SH-SY5Y (cell line): ENCODE measurements at regions not wholly inside any gene's neighbourhood (a gene's known extent, or its start where the extent isn't known, plus 50 kb on each side); places are given as distances from the start of the nearest gene placed in this dataset.

ENCODE experiments used
- GATA2 ChIP-seq: IDR thresholded peaks from 2 replicates; pipeline ENCODE4 v1.6.1; 2011; ENCODE audit warnings: mild to moderate bottlenecking, low read depth, low read length
- GATA3 ChIP-seq: IDR thresholded peaks from 2 replicates; pipeline ENCODE4 v1.6.1; 2011; ENCODE audit warnings: low read depth, mild to moderate bottlenecking, low read length, moderate library complexity

DNA sequence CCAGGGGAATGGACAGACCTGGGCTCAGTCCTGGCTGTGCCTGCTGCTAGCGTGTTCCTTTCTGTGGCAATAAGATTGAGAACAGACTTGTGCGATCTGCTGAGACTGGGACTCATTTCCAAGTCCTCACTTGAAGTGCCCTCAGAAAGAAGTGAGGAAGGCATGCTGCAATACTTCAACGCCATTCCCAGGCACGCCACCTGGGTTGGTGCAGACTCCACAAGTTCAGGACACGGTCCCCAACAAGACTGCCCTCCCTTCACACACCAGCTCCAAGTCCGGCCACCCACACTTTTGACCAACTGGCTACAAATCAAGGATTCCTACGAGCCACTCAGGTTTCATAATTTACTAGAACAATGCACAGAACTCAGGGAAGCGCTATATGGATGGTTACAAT, 391.8 kb upstream of the SULF2 start:
- TF ChIP-seq GATA2 (no peak), GATA3 (no peak)
